Thymus (tissue), 11 donors: ENCODE measurements at regions not wholly inside any gene's neighbourhood (a gene's known extent, or its start where the extent isn't known, plus 50 kb on each side); places are given as distances from the start of the nearest gene placed in this dataset.
"Not testable (repeated sequence)": the region's sequence is repeated elsewhere in the genome, so short reads cannot be mapped to it uniquely, and the experiment has no call there.

Experiments
- DNase-seq, 9 donors: peaks; one replicate each; pipeline ENCODE4 v3.0.0-alpha.2; 2013; ENCODE audit warnings: low spot score in 9 of 9, low read depth in 6 of 9, missing footprints in 1 of 9
- H3K27ac ChIP-seq, 2 donors: one replicate each; pipeline ENCODE4 v1.5.1; 2013; ENCODE audit warnings: control low read depth in 1 of 2, low read depth in 1 of 2, low read length in 1 of 2, mild to moderate bottlenecking in 1 of 2, moderate library complexity in 1 of 2
- H3K27me3 ChIP-seq, 2 donors: one replicate each; pipeline ENCODE4 v1.5.1; 2013; ENCODE audit warnings: low read length in 1 of 2; ENCODE audit not compliant: control insufficient read depth in 2 of 2, insufficient read depth in 1 of 2
- H3K36me3 ChIP-seq, 2 donors: one replicate each; pipeline ENCODE4 v1.5.1; 2013; ENCODE audit warnings: low read length in 1 of 2, mild to moderate bottlenecking in 1 of 2, moderate library complexity in 1 of 2; ENCODE audit not compliant: control insufficient read depth in 2 of 2, insufficient read depth in 2 of 2
- H3K4me1 ChIP-seq, 2 donors: one replicate each; pipeline ENCODE4 v1.5.1; 2013; ENCODE audit warnings: low read length in 2 of 2; ENCODE audit not compliant: control insufficient read depth in 2 of 2, insufficient read depth in 2 of 2
- H3K4me3 ChIP-seq, 2 donors: one replicate each; pipeline ENCODE4 v1.5.1; 2013; ENCODE audit warnings: low read length in 2 of 2, control low read depth in 1 of 2, mild to moderate bottlenecking in 1 of 2
- H3K9me3 ChIP-seq, 2 donors: one replicate each; pipeline ENCODE4 v1.5.1; 2013; ENCODE audit warnings: low read length in 1 of 2, mild to moderate bottlenecking in 1 of 2; ENCODE audit not compliant: control insufficient read depth in 2 of 2, insufficient read depth in 1 of 2
- WGBS: extraction: QIAGEN DNeasy Blood & Tissue Kit; methylation state at CpG from one replicate; pipeline ENCODE4 v1.1.7; 2013; 5-methylcytosine and 5-hydroxymethylcytosine counted together
- donor health status: healthy.

- H3K4me1 ChIP-seq: no peaks in the 10 kb centered on the region
- DNase-seq: no peak
- no peak overlapping the region for H3K27ac ChIP-seq
- no peaks in the 10 kb centered on the region for H3K27me3 ChIP-seq
- no peaks in the 10 kb centered on the region for H3K36me3 ChIP-seq
- no peaks in the 10 kb centered on the region for H3K9me3 ChIP-seq
- H3K4me3 ChIP-seq: no peak overlapping the region
- WGBS: 94% methylated on average over 4 of the region's 4 CpGs
Observed at GRCh38 chrX:47776292-47777006, 60.3 kb upstream of the ZNF81 start.

- no peaks in the 10 kb centered on the region for H3K27me3 ChIP-seq
- no peaks in the 10 kb centered on the region for H3K9me3 ChIP-seq
- DNase-seq: no peak
- no peaks in the 10 kb centered on the region for H3K36me3 ChIP-seq
- WGBS: 76% methylated on average over 2 of the region's 2 CpGs
- no peaks in the 10 kb centered on the region for H3K4me1 ChIP-seq
- no peak overlapping the region for H3K27ac ChIP-seq
- H3K4me3 ChIP-seq: no peak overlapping the region
Observed at GRCh38 chrX:47772764-47773163, 63.9 kb upstream of the ZNF81 start.

DNA sequence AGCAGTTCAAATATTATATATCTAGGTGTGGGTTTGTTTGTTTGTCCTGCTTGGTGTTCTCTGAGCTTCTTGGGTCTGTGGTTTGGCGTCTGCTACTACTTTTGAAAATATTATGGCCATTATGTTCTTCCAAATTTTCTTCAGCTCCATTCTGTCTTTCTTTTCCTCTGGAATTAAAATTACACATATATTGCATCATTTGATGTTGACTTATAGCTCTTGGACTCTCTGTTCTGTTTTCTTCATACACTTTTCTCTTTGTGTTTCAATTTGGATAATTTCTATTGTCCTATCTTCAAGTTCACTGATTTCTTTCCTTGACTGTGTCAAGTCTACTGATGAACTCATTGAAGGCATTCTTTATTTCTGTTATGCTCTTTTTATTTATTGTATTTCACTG, 65.2 kb upstream of the ZNF81 start:
- H3K9me3 ChIP-seq: no peaks in the 10 kb centered on the region
- DNase-seq: no peak
- H3K4me1 ChIP-seq: no peaks in the 10 kb centered on the region
- H3K27ac ChIP-seq: no peak overlapping the region
- no peak overlapping the region for H3K4me3 ChIP-seq
- no peaks in the 10 kb centered on the region for H3K36me3 ChIP-seq
- WGBS: 88% methylated on average over 1 of the region's 1 CpG
- H3K27me3 ChIP-seq: no peaks in the 10 kb centered on the region

- DNase-seq, H3K27ac ChIP-seq, H3K9me3 ChIP-seq, H3K27me3 ChIP-seq, H3K4me1 ChIP-seq, H3K36me3 ChIP-seq, H3K4me3 ChIP-seq: not testable (repeated sequence)
- WGBS: 97% methylated on average over 1 of the region's 1 CpG
Observed at GRCh38 chrX:47762826-47763225, 73.9 kb upstream of the ZNF81 start.

GRCh38 chrX:47752685-47753084, 84.0 kb upstream of the ZNF81 start:
- no peaks in the 10 kb centered on the region for H3K36me3 ChIP-seq
- 94% methylated on average over 7 of the region's 7 CpGs for WGBS
- H3K27me3 ChIP-seq: no peaks in the 10 kb centered on the region
- no peak overlapping the region for H3K4me3 ChIP-seq
- no peaks in the 10 kb centered on the region for H3K4me1 ChIP-seq
- no peaks in the 10 kb centered on the region for H3K9me3 ChIP-seq
- no peak for DNase-seq
- no peak overlapping the region for H3K27ac ChIP-seq

GRCh38 chrX:47751670-47752069, 85.0 kb upstream of the ZNF81 start:
- Histone ChIP-seq H3K36me3 (no peaks in the 10 kb centered on the region), H3K27ac (no peak overlapping the region), H3K27me3 (no peaks in the 10 kb centered on the region), H3K4me3 (no peak overlapping the region), H3K4me1 (no peaks in the 10 kb centered on the region), H3K9me3 (no peaks in the 10 kb centered on the region)
- peak in 3 of 9 donors; percentile 1 to 24 (median 24) for DNase-seq
- 54% methylated on average over 6 of the region's 6 CpGs for WGBS

DNA sequence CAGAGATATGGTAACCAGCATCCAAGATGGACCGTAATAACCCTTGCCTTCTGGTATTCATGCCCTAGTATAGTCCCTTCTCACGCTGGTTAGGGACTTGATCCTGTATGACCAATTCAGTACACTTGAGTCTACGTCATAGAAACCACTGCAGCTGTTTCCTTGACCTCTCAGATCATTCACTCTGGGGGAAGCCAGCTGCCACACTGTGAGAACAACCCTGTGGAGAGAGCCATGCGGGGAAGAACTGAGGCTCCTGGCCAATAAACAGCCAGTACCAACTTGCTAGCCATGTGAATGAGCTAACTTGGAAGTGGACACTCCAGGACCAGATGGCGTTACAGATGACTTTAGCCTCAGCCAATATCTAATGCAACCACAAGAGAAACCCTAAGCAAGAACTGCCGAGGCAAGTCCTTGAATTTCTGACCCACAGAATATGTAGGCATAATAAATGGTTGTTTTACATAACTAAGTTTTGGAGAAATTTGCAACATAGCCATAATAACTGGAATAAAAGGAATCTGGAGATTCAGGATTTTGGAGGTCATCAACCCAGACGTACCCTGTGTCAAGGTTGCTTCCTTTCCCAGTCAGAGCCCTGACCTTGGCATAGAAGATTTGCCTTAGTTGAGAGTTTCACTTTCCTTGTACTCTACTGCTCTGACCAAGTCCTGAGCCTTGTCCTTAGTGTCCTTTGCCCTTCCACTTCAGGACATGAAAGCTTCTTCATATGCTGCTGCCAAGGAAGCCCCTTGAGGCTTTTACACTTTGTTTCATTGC, 87.3 kb upstream of the ZNF81 start:
- Histone ChIP-seq H3K27me3 (no peaks in the 10 kb centered on the region), H3K9me3 (no peaks in the 10 kb centered on the region), H3K4me3 (no peak overlapping the region), H3K27ac (no peak overlapping the region), H3K4me1 (no peaks in the 10 kb centered on the region), H3K36me3 (no peaks in the 10 kb centered on the region)
- DNase-seq: no peak
- 83% methylated on average over 7 of the region's 7 CpGs for WGBS

DNA sequence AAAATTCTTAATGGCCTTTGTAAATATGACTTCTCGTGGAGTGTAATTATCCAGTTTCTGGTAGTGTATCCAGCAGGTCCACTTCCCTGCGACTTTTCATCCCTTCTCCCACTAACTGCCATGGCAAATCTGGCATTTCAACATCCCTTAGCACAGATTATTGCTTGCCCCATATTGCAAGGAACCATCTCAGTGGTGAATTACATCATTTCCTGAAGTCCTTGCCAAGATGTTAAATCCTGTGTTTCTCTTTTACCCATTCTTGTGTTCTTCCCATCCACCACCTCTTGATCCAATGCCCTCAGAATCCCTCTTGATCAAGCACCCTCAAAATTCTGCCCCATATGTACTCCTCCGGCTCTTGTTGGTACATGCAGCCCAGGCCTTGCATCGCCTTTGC, 88.1 kb upstream of the ZNF81 start:
- Histone ChIP-seq H3K36me3 (no peaks in the 10 kb centered on the region), H3K4me3 (no peak overlapping the region), H3K4me1 (no peaks in the 10 kb centered on the region), H3K27me3 (no peaks in the 10 kb centered on the region), H3K9me3 (no peaks in the 10 kb centered on the region), H3K27ac (no peak overlapping the region)
- no peak for DNase-seq
- WGBS: 94% methylated on average over 4 of the region's 4 CpGs

- H3K27ac ChIP-seq: no peak overlapping the region
- no peaks in the 10 kb centered on the region for H3K4me1 ChIP-seq
- H3K9me3 ChIP-seq: no peaks in the 10 kb centered on the region
- WGBS: 85% methylated on average over 3 of the region's 3 CpGs
- H3K27me3 ChIP-seq: no peaks in the 10 kb centered on the region
- H3K36me3 ChIP-seq: no peaks in the 10 kb centered on the region
- H3K4me3 ChIP-seq: no peak overlapping the region
- DNase-seq: no peak
Observed at GRCh38 chrX:47746446-47746845, 87.5 kb upstream of the UXT start.
